ENCODE measurements at regions not wholly inside any gene's neighbourhood (a gene's known extent, or its start where the extent isn't known, plus 50 kb on each side); places are given as distances from the start of the nearest gene placed in this dataset.

DNA sequence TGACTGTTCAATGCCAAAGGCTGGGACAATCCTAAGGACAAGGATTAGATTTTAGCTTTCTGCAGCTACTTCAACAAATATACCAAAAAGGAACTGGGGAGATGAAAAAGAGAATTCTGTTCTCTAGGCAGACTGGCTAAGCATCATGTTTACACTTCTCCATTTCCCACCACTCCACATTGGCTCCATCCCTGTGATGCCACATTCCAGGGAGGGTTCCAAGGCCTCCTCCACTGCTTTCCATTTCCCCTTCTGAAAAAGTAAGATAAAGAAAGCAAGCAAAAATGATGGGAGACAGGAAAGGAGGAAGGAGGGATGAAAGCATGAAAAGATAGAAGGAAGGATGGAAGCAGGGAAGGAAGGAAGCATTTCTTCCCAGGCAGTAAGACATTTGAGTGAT, 315.8 kb downstream of the BLID start:
- Histone ChIP-seq H3F3A (ENCODE audit: insufficient read depth, low read depth) (no peaks in the 10 kb centered on the region), H3K9me2 (ENCODE audit: insufficient read depth) (no peaks in the 10 kb centered on the region), H2AFZ (no peak overlapping the region), H4K20me1 (ENCODE audit: insufficient read depth) (no peaks in the 10 kb centered on the region), H3K9me3 (ENCODE audit: insufficient read depth, low read depth) (no peaks in the 10 kb centered on the region), H3K27me3 (ENCODE audit: insufficient read depth, low read depth) (0 out of 2 replicates have a peak, but pooled peaks cover 4% of the 10 kb centered on the region), H3K36me3 (ENCODE audit: low read depth) (no peaks in the 10 kb centered on the region), H3K79me2 (ENCODE audit: low read depth) (no peaks in the 10 kb centered on the region), H3K27ac (no peak overlapping the region), H3K4me2 (no peak overlapping the region), H3K4me1 (replicated peaks; ENCODE audit: insufficient read depth) (no peaks in the 10 kb centered on the region), H3K4me3 (no peak overlapping the region)
- DNase-seq, result no peak
- intact Hi-C loops (cut with micrococcal nuclease; ENCODE audit: unreplicated experiment), result no loop called here
- no TSS peak for BruUV-seq (replicated peaks)
- ChIA-PET CTCF (no interaction called here), POLR2A (ENCODE audit: unreplicated experiment) (no interaction called here)
- TF ChIP-seq EZH2 (IDR thresholded peaks at IDR 0.05; ENCODE audit: low read depth) (no peak), CTCF (conservative IDR thresholded peaks at IDR 0.05) (no peak)

GRCh38 chr11:121797496-121797895, 318.5 kb downstream of the BLID start:
- Histone ChIP-seq H3K79me2 (ENCODE audit: low read depth) (no peaks in the 10 kb centered on the region), H3K9me3 (ENCODE audit: insufficient read depth, low read depth) (no peaks in the 10 kb centered on the region), H4K20me1 (ENCODE audit: insufficient read depth) (no peaks in the 10 kb centered on the region), H3F3A (ENCODE audit: insufficient read depth, low read depth) (no peaks in the 10 kb centered on the region), H2AFZ (0 out of 2 replicates have a peak overlapping the region, but pooled peaks have one; percentile 62), H3K4me2 (peak overlapping the region; percentile 14; the same call in 1 of the 2 replicates), H3K27me3 (ENCODE audit: insufficient read depth, low read depth) (0 out of 2 replicates have a peak, but pooled peaks cover 10% of the 10 kb centered on the region), H3K4me3 (no peak overlapping the region), H3K36me3 (ENCODE audit: low read depth) (no peaks in the 10 kb centered on the region), H3K9me2 (ENCODE audit: insufficient read depth) (no peaks in the 10 kb centered on the region), H3K4me1 (replicated peaks; ENCODE audit: insufficient read depth) (no peaks in the 10 kb centered on the region), H3K27ac (no peak overlapping the region)
- ChIA-PET POLR2A (ENCODE audit: unreplicated experiment) (no interaction called here), CTCF (no interaction called here)
- no TSS peak for BruUV-seq (replicated peaks)
- TF ChIP-seq EZH2 (IDR thresholded peaks at IDR 0.05; ENCODE audit: low read depth), result no peak
- no peak for TF ChIP-seq CTCF (conservative IDR thresholded peaks at IDR 0.05)
- intact Hi-C loops (cut with micrococcal nuclease; ENCODE audit: unreplicated experiment), result no loop called here
- no peak for DNase-seq

- no TSS peak for BruUV-seq (replicated peaks)
Observed at GRCh38 chr11:121795174-121795573, 320.8 kb downstream of the BLID start.

More at GRCh38 chr11:121795174-121795573, 320.8 kb downstream of the BLID start:
- H2AFZ ChIP-seq, result no peak overlapping the region
- H3K36me3 ChIP-seq (ENCODE audit: low read depth), result no peaks in the 10 kb centered on the region
- TF ChIP-seq CTCF (conservative IDR thresholded peaks at IDR 0.05), result no peak
- no peak for TF ChIP-seq EZH2 (IDR thresholded peaks at IDR 0.05; ENCODE audit: low read depth)
- 0 out of 2 replicates have a peak, but pooled peaks cover 10% of the 10 kb centered on the region for H3K27me3 ChIP-seq (ENCODE audit: insufficient read depth, low read depth)
- no peaks in the 10 kb centered on the region for H4K20me1 ChIP-seq (ENCODE audit: insufficient read depth)
- ChIA-PET CTCF (no interaction called here), POLR2A (ENCODE audit: unreplicated experiment) (no interaction called here)
- no peaks in the 10 kb centered on the region for H3F3A ChIP-seq (ENCODE audit: insufficient read depth, low read depth)
- no peak for DNase-seq
- no peaks in the 10 kb centered on the region for H3K4me1 ChIP-seq (replicated peaks; ENCODE audit: insufficient read depth)
- no peak overlapping the region for H3K27ac ChIP-seq
- H3K9me2 ChIP-seq (ENCODE audit: insufficient read depth), result peaks cover 4% of the 10 kb centered on the region; the same call in 1 of the 2 replicates
- intact Hi-C loops (cut with micrococcal nuclease; ENCODE audit: unreplicated experiment), result no loop called here
- no peak overlapping the region for H3K4me2 ChIP-seq
- H3K79me2 ChIP-seq (ENCODE audit: low read depth), result no peaks in the 10 kb centered on the region
- no peaks in the 10 kb centered on the region for H3K9me3 ChIP-seq (ENCODE audit: insufficient read depth, low read depth)
- no peak overlapping the region for H3K4me3 ChIP-seq
